Ishikawa (cell line): ENCODE measurements at regions not wholly inside any gene's neighbourhood (a gene's known extent, or its start where the extent isn't known, plus 50 kb on each side); places are given as distances from the start of the nearest gene placed in this dataset.

ENCODE experiments used
- CEBPB ChIP-seq: IDR thresholded peaks from 2 replicates; pipeline ENCODE4 v1.6.1; 2012
- CREB1 ChIP-seq: IDR thresholded peaks from 2 replicates; pipeline ENCODE4 v1.6.1; 2012; ENCODE audit warnings: low read depth
- EGR1 ChIP-seq: IDR thresholded peaks from 2 replicates; pipeline ENCODE4 v1.6.1; 2012
- EP300 ChIP-seq: IDR thresholded peaks from 2 replicates; pipeline ENCODE4 v1.6.1; 2012; ENCODE audit warnings: borderline replicate concordance
- FOXM1 ChIP-seq: IDR thresholded peaks from 2 replicates; pipeline ENCODE4 v1.6.1; 2012; ENCODE audit warnings: low read depth, borderline replicate concordance
- NFIC ChIP-seq: IDR thresholded peaks from 2 replicates; pipeline ENCODE4 v1.6.1; 2012
- RAD21 ChIP-seq: IDR thresholded peaks from 2 replicates; pipeline ENCODE4 v1.6.1; 2012; ENCODE audit warnings: low read depth
- TAF1 ChIP-seq: IDR thresholded peaks from 2 replicates; pipeline ENCODE4 v1.6.1; 2012; ENCODE audit warnings: low read depth, mild to moderate bottlenecking
- TCF12 ChIP-seq: IDR thresholded peaks from 2 replicates; pipeline ENCODE4 v1.6.1; 2012; ENCODE audit warnings: low read depth
- TEAD4 ChIP-seq: IDR thresholded peaks from 2 replicates; pipeline ENCODE4 v1.6.1; 2012
- YY1 ChIP-seq: IDR thresholded peaks from 2 replicates; pipeline ENCODE4 v1.6.1; 2012; ENCODE audit warnings: low read depth
- ZBTB7A ChIP-seq: IDR thresholded peaks from 2 replicates; pipeline ENCODE4 v1.6.1; 2012; ENCODE audit warnings: low read depth
- TF ChIP-seq, protein P1 (sequence below): IDR thresholded peaks from 2 replicates; pipeline ENCODE4 v1.6.1; 2012
- TF ChIP-seq, protein P2 (sequence below): IDR thresholded peaks from 2 replicates; pipeline ENCODE4 v1.6.1; 2012; ENCODE audit warnings: low read depth, mild to moderate bottlenecking
- TF ChIP-seq, protein P3 (sequence below): IDR thresholded peaks from 2 replicates; pipeline ENCODE4 v1.6.1; 2012

DNA sequence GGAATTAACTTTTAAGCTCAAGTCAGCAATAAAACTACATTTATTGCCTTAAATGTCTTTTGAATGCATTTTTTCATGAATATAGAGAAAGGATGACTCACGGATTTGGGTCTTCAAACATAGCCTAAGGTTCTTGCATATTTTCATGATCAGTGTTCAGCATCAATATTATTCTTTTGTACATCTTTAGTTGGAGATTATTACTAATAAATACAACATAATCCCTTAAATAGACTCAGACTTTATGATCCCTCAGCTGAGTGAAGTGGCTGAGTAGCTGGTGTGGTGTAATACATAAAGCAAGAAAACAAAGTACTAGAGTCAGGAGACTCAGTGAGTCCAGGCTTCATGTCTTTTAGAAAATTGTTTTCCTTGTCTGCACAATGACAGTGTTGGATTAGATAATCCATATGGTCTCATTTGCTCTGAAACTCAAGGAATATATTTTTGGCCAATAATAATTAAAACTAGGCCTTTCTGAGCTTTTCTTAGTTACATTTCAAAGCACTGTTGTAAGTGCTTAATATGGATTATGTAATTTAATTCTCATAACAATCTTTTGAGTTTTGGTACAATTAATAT lies 78.3 kb upstream of the UNC5C start:
- TF ChIP-seq TCF12 (no peak), EP300 (no peak), TAF1 (no peak), TEAD4 (no peak), RAD21 (no peak), FOXM1 (no peak)
- TF ChIP-seq, protein P1, sequence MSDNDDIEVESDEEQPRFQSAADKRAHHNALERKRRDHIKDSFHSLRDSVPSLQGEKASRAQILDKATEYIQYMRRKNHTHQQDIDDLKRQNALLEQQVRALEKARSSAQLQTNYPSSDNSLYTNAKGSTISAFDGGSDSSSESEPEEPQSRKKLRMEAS: no peak
- TF ChIP-seq, protein P2, sequence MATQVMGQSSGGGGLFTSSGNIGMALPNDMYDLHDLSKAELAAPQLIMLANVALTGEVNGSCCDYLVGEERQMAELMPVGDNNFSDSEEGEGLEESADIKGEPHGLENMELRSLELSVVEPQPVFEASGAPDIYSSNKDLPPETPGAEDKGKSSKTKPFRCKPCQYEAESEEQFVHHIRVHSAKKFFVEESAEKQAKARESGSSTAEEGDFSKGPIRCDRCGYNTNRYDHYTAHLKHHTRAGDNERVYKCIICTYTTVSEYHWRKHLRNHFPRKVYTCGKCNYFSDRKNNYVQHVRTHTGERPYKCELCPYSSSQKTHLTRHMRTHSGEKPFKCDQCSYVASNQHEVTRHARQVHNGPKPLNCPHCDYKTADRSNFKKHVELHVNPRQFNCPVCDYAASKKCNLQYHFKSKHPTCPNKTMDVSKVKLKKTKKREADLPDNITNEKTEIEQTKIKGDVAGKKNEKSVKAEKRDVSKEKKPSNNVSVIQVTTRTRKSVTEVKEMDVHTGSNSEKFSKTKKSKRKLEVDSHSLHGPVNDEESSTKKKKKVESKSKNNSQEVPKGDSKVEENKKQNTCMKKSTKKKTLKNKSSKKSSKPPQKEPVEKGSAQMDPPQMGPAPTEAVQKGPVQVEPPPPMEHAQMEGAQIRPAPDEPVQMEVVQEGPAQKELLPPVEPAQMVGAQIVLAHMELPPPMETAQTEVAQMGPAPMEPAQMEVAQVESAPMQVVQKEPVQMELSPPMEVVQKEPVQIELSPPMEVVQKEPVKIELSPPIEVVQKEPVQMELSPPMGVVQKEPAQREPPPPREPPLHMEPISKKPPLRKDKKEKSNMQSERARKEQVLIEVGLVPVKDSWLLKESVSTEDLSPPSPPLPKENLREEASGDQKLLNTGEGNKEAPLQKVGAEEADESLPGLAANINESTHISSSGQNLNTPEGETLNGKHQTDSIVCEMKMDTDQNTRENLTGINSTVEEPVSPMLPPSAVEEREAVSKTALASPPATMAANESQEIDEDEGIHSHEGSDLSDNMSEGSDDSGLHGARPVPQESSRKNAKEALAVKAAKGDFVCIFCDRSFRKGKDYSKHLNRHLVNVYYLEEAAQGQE: no peak

DNA sequence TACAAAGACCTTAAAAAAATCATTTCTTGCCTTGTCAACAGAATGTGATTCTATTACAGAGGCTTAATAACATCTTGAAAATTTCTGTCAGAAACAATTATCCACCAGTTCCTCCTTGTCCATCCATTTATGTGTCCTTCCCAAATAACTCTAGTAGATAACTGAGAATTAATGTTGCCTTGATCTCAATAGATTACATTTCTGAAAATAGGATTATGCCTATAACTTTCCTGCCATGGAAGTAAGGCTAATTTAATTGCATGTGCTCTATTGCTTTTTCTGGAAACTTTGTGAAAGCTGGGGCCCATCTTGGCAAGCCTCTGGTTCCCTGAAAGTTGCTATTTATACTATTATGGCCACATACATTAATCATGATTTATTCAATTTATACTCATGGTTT lies 76.2 kb upstream of the UNC5C start:
- TF ChIP-seq, protein P1: no peak
- TF ChIP-seq EGR1 (no peak), NFIC (no peak), RAD21 (no peak), EP300 (no peak), TCF12 (no peak), TAF1 (no peak), TEAD4 (no peak), FOXM1 (no peak), CREB1 (no peak), CEBPB (no peak), ZBTB7A (no peak), YY1 (no peak)
- TF ChIP-seq, protein P3, sequence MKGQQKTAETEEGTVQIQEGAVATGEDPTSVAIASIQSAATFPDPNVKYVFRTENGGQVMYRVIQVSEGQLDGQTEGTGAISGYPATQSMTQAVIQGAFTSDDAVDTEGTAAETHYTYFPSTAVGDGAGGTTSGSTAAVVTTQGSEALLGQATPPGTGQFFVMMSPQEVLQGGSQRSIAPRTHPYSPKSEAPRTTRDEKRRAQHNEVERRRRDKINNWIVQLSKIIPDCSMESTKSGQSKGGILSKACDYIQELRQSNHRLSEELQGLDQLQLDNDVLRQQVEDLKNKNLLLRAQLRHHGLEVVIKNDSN: no peak
- TF ChIP-seq, protein P2: no peak

DNA sequence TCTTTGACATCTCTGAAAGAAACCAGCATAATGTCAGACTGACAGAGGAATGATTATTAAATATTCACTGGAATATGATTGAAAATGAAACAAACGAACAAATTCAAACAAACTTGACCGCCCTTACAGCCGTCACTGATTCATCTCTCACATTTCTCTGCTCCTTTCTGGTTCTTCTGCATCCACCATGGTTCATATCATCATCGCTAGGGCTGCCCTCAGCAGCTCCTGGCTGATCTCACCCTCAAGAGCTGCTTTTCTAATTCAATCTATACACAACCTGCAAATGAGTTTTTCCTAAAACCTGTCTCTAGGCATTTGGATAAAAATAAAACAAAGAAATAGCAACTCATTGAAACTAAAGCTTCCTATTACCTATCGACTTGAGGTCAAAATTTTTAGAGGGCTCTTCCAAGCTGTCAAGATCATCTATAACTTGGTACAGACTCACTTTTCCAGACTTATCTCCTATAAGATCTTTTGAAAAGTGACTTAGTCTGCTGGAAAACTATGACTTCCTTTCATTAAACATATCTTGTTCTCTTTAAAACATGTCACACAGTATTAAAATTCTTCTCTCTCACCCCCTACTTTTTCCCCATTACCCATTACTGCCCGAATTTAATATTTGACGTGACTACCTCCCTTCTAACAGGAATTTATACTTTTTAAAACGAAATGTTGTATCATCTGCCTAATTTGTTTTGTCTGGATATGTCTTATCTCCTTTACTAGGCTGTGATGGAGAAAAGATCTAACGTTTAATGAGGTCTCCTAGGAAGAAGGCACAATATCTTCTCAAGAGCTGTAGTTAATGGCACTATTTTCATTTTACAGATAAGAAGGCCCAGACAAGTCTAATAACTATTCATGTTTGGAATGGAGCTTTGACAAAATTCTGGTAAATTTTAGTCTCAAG lies 71.0 kb upstream of the UNC5C start:
- TF ChIP-seq EGR1: no peak
- TF ChIP-seq EP300: no peak

DNA sequence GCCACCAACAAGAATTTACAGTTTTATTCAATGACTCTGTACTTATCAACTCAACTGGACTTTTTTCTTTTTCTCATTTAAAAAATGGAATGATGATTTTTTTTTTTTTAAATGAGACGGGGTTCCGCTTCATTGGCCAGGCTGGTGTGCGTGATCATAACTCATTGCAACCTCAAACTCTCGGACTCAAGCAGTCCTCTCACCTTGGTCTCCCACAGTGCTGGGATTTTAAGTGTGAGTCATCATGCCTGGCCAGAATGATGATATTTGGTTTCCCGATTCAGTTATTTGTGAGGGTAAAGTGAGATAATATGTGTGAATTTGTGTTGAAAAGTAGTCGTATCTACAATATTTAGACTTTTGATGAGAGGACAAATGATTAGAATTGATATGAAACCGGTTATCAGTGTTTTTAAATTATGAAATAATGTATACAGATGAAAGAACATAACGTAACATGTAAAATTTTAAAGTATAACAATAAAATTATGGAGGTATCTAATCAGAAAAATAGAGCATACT lies 66.0 kb upstream of the UNC5C start:
- TF ChIP-seq ZBTB7A: no peak
- no peak for TF ChIP-seq YY1
- TF ChIP-seq, protein P1: no peak
- no peak for TF ChIP-seq TCF12
- TF ChIP-seq FOXM1: no peak
- no peak for TF ChIP-seq RAD21
- TF ChIP-seq TEAD4: no peak
- TF ChIP-seq CREB1: no peak
- no peak for TF ChIP-seq CEBPB
- TF ChIP-seq NFIC: no peak

DNA sequence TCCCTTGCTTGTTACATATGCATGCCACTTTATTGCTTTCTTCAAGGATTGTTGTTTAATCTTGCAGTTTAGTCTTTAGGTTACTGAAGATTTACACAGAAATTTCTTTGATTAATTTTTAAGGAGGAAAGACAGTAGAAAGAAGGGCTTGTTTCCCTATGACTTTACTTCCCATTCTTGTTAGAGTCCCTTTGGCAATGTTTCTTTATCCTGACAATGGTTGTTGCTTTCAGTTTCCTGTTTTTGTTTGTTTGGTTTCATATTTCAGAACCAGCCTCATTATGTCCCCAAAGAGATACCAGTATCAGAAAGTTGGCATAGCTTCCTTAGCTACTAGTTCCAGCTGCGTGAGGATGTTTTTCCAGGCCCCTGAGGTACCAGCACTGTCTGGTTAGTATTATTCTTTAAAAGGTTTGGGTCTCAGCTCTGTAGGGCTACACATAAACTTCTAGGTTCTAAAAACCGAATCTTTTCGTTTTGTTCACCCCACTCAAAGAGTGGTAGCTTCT lies 61.3 kb upstream of the UNC5C start:
- TF ChIP-seq CREB1 (no peak), EGR1 (no peak), ZBTB7A (no peak), NFIC (no peak), TAF1 (no peak), TCF12 (no peak), CEBPB (no peak), RAD21 (no peak), FOXM1 (no peak)
- TF ChIP-seq, protein P1: no peak
- TF ChIP-seq, protein P2: no peak
